Endodermal cell (in vitro differentiated cells): ENCODE measurements at regions not wholly inside any gene's neighbourhood (a gene's known extent, or its start where the extent isn't known, plus 50 kb on each side); places are given as distances from the start of the nearest gene placed in this dataset.

ENCODE experiments used
- DNase-seq: peaks from one replicate; pipeline ENCODE4 v3.0.0-alpha.2; 2017
- H3K27ac ChIP-seq: 2 replicates; pipeline ENCODE4 v1.5.1; 2013; ENCODE audit warnings: mild to moderate bottlenecking, low read depth, low read length, moderate library complexity
- H3K27me3 ChIP-seq: 2 replicates; pipeline ENCODE4 v1.6.1; 2013; ENCODE audit warnings: mild to moderate bottlenecking, low read length, moderate library complexity; ENCODE audit not compliant: insufficient read depth, control insufficient read depth, poor library complexity, severe bottlenecking
- H3K36me3 ChIP-seq: 2 replicates; pipeline ENCODE4 v1.7.0; 2013; ENCODE audit warnings: mild to moderate bottlenecking, low read length, moderate library complexity; ENCODE audit not compliant: control insufficient read depth, insufficient read depth
- H3K4me1 ChIP-seq: one replicate; pipeline ENCODE4 v1.7.0; 2013; ENCODE audit warnings: low read length; ENCODE audit not compliant: control insufficient read depth, insufficient read depth
- H3K4me3 ChIP-seq: 2 replicates; pipeline ENCODE4 v1.5.1; 2013; ENCODE audit warnings: mild to moderate bottlenecking, low read length, moderate library complexity
- H3K9ac ChIP-seq: 2 replicates; pipeline ENCODE4 v1.6.1; 2013; ENCODE audit warnings: mild to moderate bottlenecking, low read length, moderate library complexity; ENCODE audit not compliant: poor library complexity, severe bottlenecking; ENCODE audit errors: extremely low read depth
- H3K9me3 ChIP-seq: 2 replicates; pipeline ENCODE4 v1.6.1; 2013; ENCODE audit warnings: mild to moderate bottlenecking, low read length, moderate library complexity; ENCODE audit not compliant: control insufficient read depth
- H3K27ac Mint-ChIP-seq: 2 replicates; pipeline ENCODE4 v1.8.0; 2020; ENCODE audit warnings: mixed read lengths
- H3K27me3 Mint-ChIP-seq: 2 replicates; pipeline ENCODE4 v1.8.0; 2021; ENCODE audit warnings: mild to moderate bottlenecking, mixed read lengths; ENCODE audit not compliant: insufficient read depth
- H3K36me3 Mint-ChIP-seq: 2 replicates; pipeline ENCODE4 v1.8.0; 2020; ENCODE audit warnings: low read depth, mixed read lengths
- H3K4me1 Mint-ChIP-seq: 2 replicates; pipeline ENCODE4 v1.8.0; 2020; ENCODE audit warnings: mixed read lengths
- H3K4me3 Mint-ChIP-seq: 2 replicates; pipeline ENCODE4 v1.8.0; 2020; ENCODE audit warnings: mild to moderate bottlenecking, moderate library complexity, mixed read lengths
- H3K9me3 Mint-ChIP-seq: 2 replicates; pipeline ENCODE4 v1.8.0; 2020; ENCODE audit warnings: mild to moderate bottlenecking, mixed read lengths
- WGBS, 2 experiments: methylation state at CpG; one replicate each; pipeline versions ENCODE4 v1.1.5 to v1.1.7; 2013; ENCODE audit warnings: missing lambda C conversion rate in 2 of 2, mixed read lengths in 1 of 2; ENCODE audit not compliant: insufficient coverage in 1 of 2, insufficient read length in 1 of 2; 5-methylcytosine and 5-hydroxymethylcytosine counted together
- TF ChIP-seq, protein P1 (sequence below): fragments of 200-600 bp; sonication (generic); conservative IDR thresholded peaks from 2 replicates; pipeline ENCODE4 v1.5.0; 2021; ENCODE audit warnings: antibody characterized with exemption, mild to moderate bottlenecking

DNA sequence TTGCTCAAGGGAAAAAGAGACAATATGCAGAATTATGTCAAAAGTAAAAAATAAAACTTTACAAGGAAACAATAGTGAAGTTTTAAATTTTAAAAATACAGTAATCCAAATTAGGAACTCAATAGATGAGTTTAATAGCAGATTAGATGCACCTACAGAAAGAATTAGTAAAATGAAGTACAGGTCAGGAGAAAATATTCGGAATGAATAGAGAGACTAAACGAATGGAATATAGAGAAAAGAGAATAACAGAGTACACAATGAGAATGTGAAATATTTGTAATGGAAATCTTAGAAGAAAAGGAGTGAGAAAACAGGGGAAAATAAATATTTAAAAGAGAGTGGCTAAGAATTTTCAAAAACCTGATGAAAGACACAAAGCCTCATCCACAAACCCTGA lies 275.7 kb upstream of the MMADHC start:
- no peak overlapping the region for H3K27ac ChIP-seq
- peaks cover 2% of the 10 kb centered on the region for H3K9me3 Mint-ChIP-seq
- H3K4me1 ChIP-seq = no peaks in the 10 kb centered on the region
- H3K36me3 ChIP-seq = no peaks in the 10 kb centered on the region
- 88 to 100% methylated on average over 2 of the region's 2 CpGs for WGBS, 2 experiments
- DNase-seq = no peak
- H3K4me1 Mint-ChIP-seq = peaks cover 4% of the 10 kb centered on the region
- H3K4me3 Mint-ChIP-seq = no peak overlapping the region
- H3K4me3 ChIP-seq = no peak overlapping the region
- no peaks in the 10 kb centered on the region for H3K9me3 ChIP-seq
- no peaks in the 10 kb centered on the region for H3K27me3 ChIP-seq
- TF ChIP-seq, protein P1, sequence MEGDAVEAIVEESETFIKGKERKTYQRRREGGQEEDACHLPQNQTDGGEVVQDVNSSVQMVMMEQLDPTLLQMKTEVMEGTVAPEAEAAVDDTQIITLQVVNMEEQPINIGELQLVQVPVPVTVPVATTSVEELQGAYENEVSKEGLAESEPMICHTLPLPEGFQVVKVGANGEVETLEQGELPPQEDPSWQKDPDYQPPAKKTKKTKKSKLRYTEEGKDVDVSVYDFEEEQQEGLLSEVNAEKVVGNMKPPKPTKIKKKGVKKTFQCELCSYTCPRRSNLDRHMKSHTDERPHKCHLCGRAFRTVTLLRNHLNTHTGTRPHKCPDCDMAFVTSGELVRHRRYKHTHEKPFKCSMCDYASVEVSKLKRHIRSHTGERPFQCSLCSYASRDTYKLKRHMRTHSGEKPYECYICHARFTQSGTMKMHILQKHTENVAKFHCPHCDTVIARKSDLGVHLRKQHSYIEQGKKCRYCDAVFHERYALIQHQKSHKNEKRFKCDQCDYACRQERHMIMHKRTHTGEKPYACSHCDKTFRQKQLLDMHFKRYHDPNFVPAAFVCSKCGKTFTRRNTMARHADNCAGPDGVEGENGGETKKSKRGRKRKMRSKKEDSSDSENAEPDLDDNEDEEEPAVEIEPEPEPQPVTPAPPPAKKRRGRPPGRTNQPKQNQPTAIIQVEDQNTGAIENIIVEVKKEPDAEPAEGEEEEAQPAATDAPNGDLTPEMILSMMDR = no peak
- no peak overlapping the region for H3K9ac ChIP-seq
- H3K36me3 Mint-ChIP-seq = no peaks in the 10 kb centered on the region
- no peaks in the 10 kb centered on the region for H3K27me3 Mint-ChIP-seq
- no peak overlapping the region for H3K27ac Mint-ChIP-seq

DNA sequence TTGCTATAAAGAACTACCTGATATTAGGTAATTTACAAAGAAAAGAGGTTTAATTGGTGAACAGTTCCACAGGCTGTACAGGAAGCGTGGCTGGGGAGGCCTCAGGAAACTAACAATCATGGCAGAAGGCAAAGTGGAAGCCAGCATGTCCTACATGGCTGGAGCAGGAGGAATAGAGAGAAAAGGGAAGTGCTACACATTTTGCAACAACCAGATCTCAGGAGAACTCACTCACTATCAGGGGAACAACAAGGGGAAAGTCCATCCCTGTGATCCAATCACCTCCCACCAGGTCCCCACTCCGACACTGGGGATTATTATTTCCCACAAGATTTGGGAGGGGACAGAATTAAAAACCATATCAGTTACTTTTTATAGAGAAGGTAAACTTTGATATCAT lies 273.5 kb upstream of the MMADHC start:
- no peaks in the 10 kb centered on the region for H3K9me3 ChIP-seq
- H3K4me3 Mint-ChIP-seq = no peak overlapping the region
- H3K4me1 Mint-ChIP-seq = peaks cover 4% of the 10 kb centered on the region
- 97 to 100% methylated on average over 1 to 2 of the region's 2 CpGs for WGBS, 2 experiments
- H3K4me3 ChIP-seq = no peak overlapping the region
- no peak overlapping the region for H3K9ac ChIP-seq
- peaks cover 3% of the 10 kb centered on the region for H3K9me3 Mint-ChIP-seq
- no peak overlapping the region for H3K27ac ChIP-seq
- TF ChIP-seq, protein P1 = no peak
- no peak for DNase-seq
- no peaks in the 10 kb centered on the region for H3K36me3 ChIP-seq
- no peaks in the 10 kb centered on the region for H3K4me1 ChIP-seq
- no peaks in the 10 kb centered on the region for H3K27me3 ChIP-seq
- H3K36me3 Mint-ChIP-seq = no peaks in the 10 kb centered on the region
- no peak overlapping the region for H3K27ac Mint-ChIP-seq
- no peaks in the 10 kb centered on the region for H3K27me3 Mint-ChIP-seq

DNA sequence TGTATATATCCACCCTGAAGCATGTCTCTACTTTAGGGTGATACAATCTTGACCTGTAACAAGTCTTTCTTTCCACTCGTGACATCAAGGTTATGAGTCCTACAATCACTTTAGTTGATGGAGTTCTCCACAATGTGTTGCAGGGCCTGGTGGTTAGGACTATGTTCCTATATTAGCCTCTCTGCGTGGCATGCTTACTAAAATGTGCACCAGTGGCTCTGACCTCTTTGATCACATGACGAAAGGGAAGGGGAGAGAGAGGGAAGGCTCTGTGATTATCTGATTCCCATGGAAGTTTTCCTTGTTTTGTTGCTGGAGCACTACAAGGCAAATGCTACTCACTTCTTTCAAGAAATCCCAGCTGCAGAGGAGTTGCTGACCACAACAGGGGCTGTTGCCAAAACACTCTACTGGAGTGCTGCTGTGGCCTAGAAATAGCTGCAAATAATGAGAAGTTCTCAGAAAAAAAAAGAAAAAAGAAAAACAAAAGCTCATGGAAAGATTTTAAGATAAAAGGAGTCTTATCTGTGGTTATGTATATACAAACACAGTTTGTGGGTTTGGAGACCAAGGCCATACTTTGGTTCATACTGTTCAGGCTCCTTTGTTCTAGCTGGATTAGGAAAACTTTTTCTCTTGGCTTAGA lies 272.8 kb upstream of the MMADHC start:
- Mint-ChIP-seq H3K4me3 (no peak overlapping the region), H3K4me1 (peaks cover 4% of the 10 kb centered on the region), H3K9me3 (peaks cover 3% of the 10 kb centered on the region), H3K27ac (peak overlapping the region; percentile 3), H3K36me3 (no peaks in the 10 kb centered on the region), H3K27me3 (no peaks in the 10 kb centered on the region)
- Histone ChIP-seq H3K27me3 (no peaks in the 10 kb centered on the region), H3K9me3 (no peaks in the 10 kb centered on the region), H3K36me3 (no peaks in the 10 kb centered on the region), H3K4me3 (no peak overlapping the region), H3K4me1 (no peaks in the 10 kb centered on the region), H3K27ac (no peak overlapping the region), H3K9ac (no peak overlapping the region)
- no peak for DNase-seq
- TF ChIP-seq, protein P1 = no peak
- WGBS, 2 experiments = 90 to 95% methylated on average over 3 of the region's 3 CpGs
